ENCODE measurements at regions not wholly inside any gene's neighbourhood (a gene's known extent, or its start where the extent isn't known, plus 50 kb on each side); places are given as distances from the start of the nearest gene placed in this dataset.

DNA sequence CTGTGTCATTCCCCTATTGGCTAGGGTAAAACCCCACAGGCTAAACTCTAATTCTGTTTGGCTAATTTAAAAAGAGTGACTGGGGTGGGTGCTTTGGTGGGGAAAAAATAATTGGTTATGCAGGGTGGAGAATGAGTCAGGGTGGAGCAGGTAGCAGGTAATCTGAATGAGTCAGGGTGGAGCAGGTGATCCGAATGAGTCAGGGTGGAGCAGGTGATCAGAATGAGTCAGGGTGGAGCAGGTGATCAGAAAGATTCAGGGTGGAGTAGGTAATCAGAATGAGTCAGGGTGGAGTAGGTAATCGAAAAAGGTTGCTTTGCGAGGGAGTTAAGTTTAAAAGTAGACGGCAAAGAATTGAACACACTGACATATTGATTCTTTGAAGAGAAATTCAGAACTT is 1218.8 kb upstream of the ATXN8OS start:
- no peak for TF ChIP-seq CTCF (IDR thresholded peaks at IDR 0.05; ENCODE audit: control extremely low read depth in 1 of 3, insufficient read depth in 1 of 3, low read depth in 1 of 3, low read length in 3 of 3)
- no peak for TF ChIP-seq TEAD4 (IDR thresholded peaks at IDR 0.05; ENCODE audit: low read depth, low read length)
- no peak for TF ChIP-seq EZH2 (IDR thresholded peaks at IDR 0.05; ENCODE audit: low read depth, low read length, severe bottlenecking)
- TF ChIP-seq POLR2AphosphoS5 (IDR thresholded peaks at IDR 0.05; ENCODE audit: low read depth, low read length) = no peak
- no peak for TF ChIP-seq EP300 (IDR thresholded peaks at IDR 0.05; ENCODE audit: borderline replicate concordance in 1 of 2, low read depth in 2 of 2, low read length in 2 of 2)
- no peak for TF ChIP-seq POLR2A (IDR thresholded peaks at IDR 0.05; ENCODE audit: control extremely low read depth in 1 of 2, low read depth in 2 of 2, low read length in 2 of 2)
- no peak for TF ChIP-seq SIX5 (IDR thresholded peaks at IDR 0.05; ENCODE audit: low read depth, low read length)
- no peak for TF ChIP-seq TAF1 (IDR thresholded peaks at IDR 0.05; ENCODE audit: low read depth, low read length)
- TF ChIP-seq CHD2 (IDR thresholded peaks at IDR 0.05; ENCODE audit: low read length) = no peak
- no peak for TF ChIP-seq RFX5 (IDR thresholded peaks at IDR 0.05; ENCODE audit: borderline replicate concordance, low read depth, low read length)
- TF ChIP-seq RAD21 (IDR thresholded peaks at IDR 0.05 in 1 of 2, conservative IDR thresholded peaks at IDR 0.05 in 1 of 2; ENCODE audit: low read depth in 2 of 2, low read length in 2 of 2) = no peak
- TF ChIP-seq YY1 (IDR thresholded peaks at IDR 0.05; ENCODE audit: low read depth, low read length) = no peak
- no peak for TF ChIP-seq SIN3A (conservative IDR thresholded peaks at IDR 0.05 in 1 of 2, IDR thresholded peaks at IDR 0.05 in 1 of 2; ENCODE audit: low read depth in 1 of 2, low read length in 2 of 2)
- TF ChIP-seq GABPA (IDR thresholded peaks at IDR 0.05; ENCODE audit: borderline replicate concordance, insufficient read depth, low read length) = no peak

Measured in H1 (cell line).